NB4 (cell line): ENCODE measurements at regions not wholly inside any gene's neighbourhood (a gene's known extent, or its start where the extent isn't known, plus 50 kb on each side); places are given as distances from the start of the nearest gene placed in this dataset.

Experiments
- DNase-seq: peaks from one replicate; pipeline ENCODE4 v3.0.0; 2010; ENCODE audit warnings: low read depth
- H3K4me3 ChIP-seq: one replicate; pipeline ENCODE4 v1.5.1; 2011; ENCODE audit warnings: mild to moderate bottlenecking, low read depth, low read length, moderate library complexity
- CTCF ChIP-seq: IDR thresholded peaks from one replicate; pipeline ENCODE4 v1.5.1; 2012; ENCODE audit warnings: low read depth, low read length
- MYC ChIP-seq: IDR thresholded peaks from 2 replicates; pipeline ENCODE4 v1.6.1; 2011; ENCODE audit warnings: low read depth, low read length
- POLR2A ChIP-seq: IDR thresholded peaks from 2 replicates; pipeline ENCODE4 v1.6.1; 2011; ENCODE audit warnings: mild to moderate bottlenecking; ENCODE audit not compliant: insufficient read length; ENCODE audit errors: extremely low read depth
- TF ChIP-seq, protein P1 (sequence below): IDR thresholded peaks from 2 replicates; pipeline ENCODE4 v1.6.1; 2011; ENCODE audit warnings: low read depth, low read length

- TF ChIP-seq, protein P1, sequence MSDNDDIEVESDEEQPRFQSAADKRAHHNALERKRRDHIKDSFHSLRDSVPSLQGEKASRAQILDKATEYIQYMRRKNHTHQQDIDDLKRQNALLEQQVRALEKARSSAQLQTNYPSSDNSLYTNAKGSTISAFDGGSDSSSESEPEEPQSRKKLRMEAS = no peak
- TF ChIP-seq CTCF (no peak), POLR2A (no peak), MYC (no peak)
- no peak for DNase-seq
- no peak overlapping the region for H3K4me3 ChIP-seq
Measured at GRCh38 chr21:36560933-36561575, 81.1 kb upstream of the CLDN14 start.

GRCh38 chr21:36563341-36563926 is 83.5 kb upstream of the CLDN14 start:
- DNase-seq = no peak
- no peak overlapping the region for H3K4me3 ChIP-seq
- TF ChIP-seq CTCF = no peak
- TF ChIP-seq MYC = no peak
- no peak for TF ChIP-seq POLR2A
- TF ChIP-seq, protein P1 = no peak

GRCh38 chr21:36564647-36565046 is 84.7 kb upstream of the CLDN14 start:
- no peak for TF ChIP-seq MYC
- TF ChIP-seq, protein P1 = no peak
- TF ChIP-seq CTCF = no peak
- TF ChIP-seq POLR2A = no peak
- H3K4me3 ChIP-seq = no peak overlapping the region

GRCh38 chr21:36565540-36565939 is 85.6 kb upstream of the CLDN14 start:
- TF ChIP-seq MYC = no peak
- TF ChIP-seq, protein P1 = no peak
- TF ChIP-seq POLR2A = no peak
- no peak for TF ChIP-seq CTCF

More at GRCh38 chr21:36564647-36565046, 84.7 kb upstream of the CLDN14 start:
- no peak for DNase-seq

DNA sequence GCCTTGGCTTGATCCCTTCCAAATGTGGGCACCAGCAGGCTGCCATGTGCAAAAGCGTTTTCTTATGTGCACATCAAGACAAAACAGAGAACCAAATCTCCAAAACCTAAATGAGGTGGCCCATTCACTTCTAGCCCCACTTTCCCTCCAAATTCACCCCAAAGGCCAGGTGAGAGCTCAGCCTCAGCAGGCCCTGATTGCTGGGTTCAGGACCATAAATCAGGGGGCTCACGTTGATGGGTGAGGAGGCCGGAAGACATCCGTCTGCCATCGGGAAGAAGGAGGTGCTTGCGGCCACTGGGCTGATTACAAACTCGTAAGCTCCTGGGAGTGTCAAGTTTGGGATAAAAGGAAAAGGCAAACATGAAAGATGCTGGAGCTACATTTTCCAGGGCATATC is 86.7 kb upstream of the CLDN14 start:
- no peak for DNase-seq
- H3K4me3 ChIP-seq = no peak overlapping the region
- TF ChIP-seq POLR2A = no peak
- TF ChIP-seq MYC = no peak
- no peak for TF ChIP-seq CTCF

More at GRCh38 chr21:36565540-36565939, 85.6 kb upstream of the CLDN14 start:
- DNase-seq = no peak
- H3K4me3 ChIP-seq = no peak overlapping the region
